H9 (cell line): ENCODE measurements at regions not wholly inside any gene's neighbourhood (a gene's known extent, or its start where the extent isn't known, plus 50 kb on each side); places are given as distances from the start of the nearest gene placed in this dataset.

Source experiments
- DNase-seq: peaks from one replicate; pipeline ENCODE4 v3.0.0-alpha.2; 2017
- H2AFZ ChIP-seq: one replicate; pipeline ENCODE4 v1.6.1; 2013; ENCODE audit warnings: mild to moderate bottlenecking, low read length, control low read depth, moderate library complexity
- H2AK5ac ChIP-seq: 2 replicates; pipeline ENCODE4 v1.6.1; 2013; ENCODE audit warnings: low read length, control low read depth, mixed read lengths; ENCODE audit not compliant: insufficient read length
- H2BK120ac ChIP-seq: one replicate; pipeline ENCODE4 v1.6.1; 2013; ENCODE audit warnings: low read depth, mild to moderate bottlenecking, low read length, control low read depth, inconsistent platforms; ENCODE audit not compliant: poor library complexity, severe bottlenecking
- H2BK12ac ChIP-seq: 2 replicates; pipeline ENCODE4 v1.6.1; 2013; ENCODE audit warnings: low read length, control low read depth, mixed read lengths, low read depth; ENCODE audit not compliant: insufficient read length
- H2BK15ac ChIP-seq: 2 replicates; pipeline ENCODE4 v1.6.1; 2013; ENCODE audit warnings: low read depth, low read length, control low read depth
- H2BK20ac ChIP-seq: one replicate; pipeline ENCODE4 v1.6.1; 2013; ENCODE audit warnings: low read depth, mild to moderate bottlenecking, low read length, control low read depth, inconsistent platforms; ENCODE audit not compliant: poor library complexity, severe bottlenecking
- H2BK5ac ChIP-seq: 2 replicates; pipeline ENCODE4 v1.6.1; 2013; ENCODE audit warnings: low read length, control low read depth, mixed read lengths; ENCODE audit not compliant: insufficient read length
- H3K14ac ChIP-seq: 2 replicates; pipeline ENCODE4 v1.6.1; 2013; ENCODE audit warnings: low read length, control low read depth; ENCODE audit not compliant: insufficient read depth
- H3K18ac ChIP-seq: 2 replicates; pipeline ENCODE4 v1.6.1; 2013; ENCODE audit warnings: low read depth, mild to moderate bottlenecking, mixed read lengths, low read length, control low read depth; ENCODE audit not compliant: insufficient read length
- H3K23ac ChIP-seq: 2 replicates; pipeline ENCODE4 v1.6.1; 2013; ENCODE audit warnings: low read length, control low read depth, mixed read lengths, low read depth; ENCODE audit not compliant: insufficient read length
- H3K23me2 ChIP-seq: 2 replicates; pipeline ENCODE4 v1.6.1; 2013; ENCODE audit warnings: low read depth, mild to moderate bottlenecking, mixed read lengths, low read length, control low read depth; ENCODE audit not compliant: insufficient read length, poor library complexity, severe bottlenecking
- H3K27ac ChIP-seq: 2 replicates; pipeline ENCODE4 v1.5.1; 2013; ENCODE audit warnings: low read length, control low read depth, mixed read lengths, low read depth; ENCODE audit not compliant: insufficient read length
- H3K27me3 ChIP-seq: 2 replicates; pipeline ENCODE4 v1.6.1; 2013; ENCODE audit warnings: low read length, control low read depth, inconsistent platforms; ENCODE audit not compliant: insufficient read depth
- H3K4ac ChIP-seq: 2 replicates; pipeline ENCODE4 v1.6.1; 2013; ENCODE audit warnings: low read depth, mild to moderate bottlenecking, control low read depth, inconsistent platforms, low read length, moderate library complexity
- H3K4me1 ChIP-seq: 2 replicates; pipeline ENCODE4 v1.6.1; 2013; ENCODE audit warnings: low read length, control low read depth, inconsistent platforms; ENCODE audit not compliant: insufficient read depth
- H3K4me2 ChIP-seq: 2 replicates; pipeline ENCODE4 v1.6.1; 2013; ENCODE audit warnings: low read length, control low read depth, mixed read lengths; ENCODE audit not compliant: insufficient read length, insufficient read depth
- H3K56ac ChIP-seq: 2 replicates; pipeline ENCODE4 v1.6.1; 2013; ENCODE audit warnings: low read depth, mild to moderate bottlenecking, mixed read lengths, low read length, control low read depth; ENCODE audit not compliant: insufficient read length
- H3K79me1 ChIP-seq: 2 replicates; pipeline ENCODE4 v1.6.1; 2013; ENCODE audit warnings: low read depth, mild to moderate bottlenecking, moderate library complexity, low read length, control low read depth, inconsistent platforms; ENCODE audit not compliant: insufficient read depth, poor library complexity, severe bottlenecking
- H3K79me2 ChIP-seq: 2 replicates; pipeline ENCODE4 v1.6.1; 2013; ENCODE audit warnings: low read length, control low read depth, inconsistent platforms; ENCODE audit not compliant: insufficient read depth
- H3K9ac ChIP-seq: 2 replicates; pipeline ENCODE4 v1.6.1; 2013; ENCODE audit warnings: low read length, control low read depth, mixed read lengths; ENCODE audit not compliant: insufficient read length; ENCODE audit errors: extremely low read depth
- H3K9me3 ChIP-seq: one replicate; pipeline ENCODE4 v1.6.1; 2013; ENCODE audit warnings: low read depth, low read length, inconsistent platforms; ENCODE audit not compliant: control insufficient read depth
- H3T11ph ChIP-seq: one replicate; pipeline ENCODE4 v1.6.1; 2013; ENCODE audit warnings: mild to moderate bottlenecking, low read length, control low read depth, inconsistent platforms
- H4K20me1 ChIP-seq: one replicate; pipeline ENCODE4 v1.6.1; 2013; ENCODE audit not compliant: control insufficient read depth, insufficient read length, insufficient read depth
- H4K5ac ChIP-seq: 2 replicates; pipeline ENCODE4 v1.6.1; 2013; ENCODE audit warnings: low read depth, mild to moderate bottlenecking, mixed read lengths, low read length, control low read depth; ENCODE audit not compliant: insufficient read length
- H4K8ac ChIP-seq: replicated peaks from 2 replicates; pipeline ENCODE4 v1.6.1; 2013; ENCODE audit warnings: low read length, control low read depth, mixed read lengths, low read depth; ENCODE audit not compliant: insufficient read length
- H4K91ac ChIP-seq: 2 replicates; pipeline ENCODE4 v1.6.1; 2013; ENCODE audit warnings: low read depth, mild to moderate bottlenecking, moderate library complexity, mixed read lengths, low read length, control low read depth; ENCODE audit not compliant: insufficient read length
- H3K27ac Mint-ChIP-seq, 3 experiments: 2 replicates in 2 of 3; 3 replicates in 1 of 3; pipeline ENCODE4 v1.8.0; 2020 to 2021; ENCODE audit warnings: mixed read lengths in 3 of 3, mild to moderate bottlenecking in 1 of 3, moderate library complexity in 1 of 3
- H3K27me3 Mint-ChIP-seq: 2 replicates; pipeline ENCODE4 v1.8.0; 2021; ENCODE audit warnings: low read depth, mild to moderate bottlenecking, moderate library complexity, mixed read lengths
- H3K36me3 Mint-ChIP-seq, 3 experiments: 2 replicates in 2 of 3; 3 replicates in 1 of 3; pipeline ENCODE4 v1.8.0; 2020 to 2021; ENCODE audit warnings: low read depth in 3 of 3, mixed read lengths in 3 of 3; ENCODE audit not compliant: insufficient read depth in 1 of 3
- H3K4me1 Mint-ChIP-seq, 2 experiments: 2 replicates each; pipeline ENCODE4 v1.8.0; 2020; ENCODE audit warnings: mixed read lengths in 2 of 2
- H3K4me3 Mint-ChIP-seq, 2 experiments: 2 replicates in 1 of 2; 3 replicates in 1 of 2; pipeline ENCODE4 v1.8.0; 2020 to 2021; ENCODE audit warnings: mild to moderate bottlenecking in 2 of 2, mixed read lengths in 2 of 2, moderate library complexity in 1 of 2
- H3K9me3 Mint-ChIP-seq, 2 experiments: 2 replicates in 1 of 2; 3 replicates in 1 of 2; pipeline ENCODE4 v1.8.0; 2020; ENCODE audit warnings: mild to moderate bottlenecking in 2 of 2, mixed read lengths in 2 of 2, moderate library complexity in 1 of 2
- CTCF ChIP-seq: fragments of 200-600 bp; sonication (generic); conservative IDR thresholded peaks from 3 replicates; pipeline ENCODE4 v1.8.0; 2021; ENCODE audit warnings: antibody characterized with exemption, mild to moderate bottlenecking
- WGBS: extraction: QIAGEN DNeasy Blood & Tissue Kit; methylation state at CpG from one replicate; pipeline ENCODE4 v1.1.7; 2013; ENCODE audit warnings: missing lambda C conversion rate, low lambda C conversion rate, mixed read lengths; ENCODE audit not compliant: insufficient read length; ENCODE audit errors: extremely low coverage; 5-methylcytosine and 5-hydroxymethylcytosine counted together

- H3K9ac ChIP-seq = no peak overlapping the region
- H2BK15ac ChIP-seq = no peak overlapping the region
- no peak overlapping the region for H2BK20ac ChIP-seq
- H3K4me3 Mint-ChIP-seq = no peak overlapping the region
- H2BK5ac ChIP-seq = no peak overlapping the region
- H3K23ac ChIP-seq = no peak overlapping the region
- no peak overlapping the region for H2AK5ac ChIP-seq
- H4K5ac ChIP-seq = no peak overlapping the region
- H2BK120ac ChIP-seq = no peak overlapping the region
- H3K36me3 Mint-ChIP-seq = no peaks in the 10 kb centered on the region
- H3K27ac Mint-ChIP-seq = no peak overlapping the region
- H4K91ac ChIP-seq = no peak overlapping the region
- no peak for DNase-seq
- no CpG with 5 or more reads among the region's 30 CpGs for WGBS
- no peak overlapping the region for H3T11ph ChIP-seq
- H3K56ac ChIP-seq = no peak overlapping the region
- H3K9me3 Mint-ChIP-seq = peaks cover 1 to 10% of the 10 kb centered on the region in 2 experiments
- H3K4me1 ChIP-seq = no peaks in the 10 kb centered on the region
- no peaks in the 10 kb centered on the region for H4K20me1 ChIP-seq
- no peak overlapping the region for H2AFZ ChIP-seq
- no peak overlapping the region for H3K14ac ChIP-seq
- H3K27ac ChIP-seq = no peak overlapping the region
- no peaks in the 10 kb centered on the region for H3K4me1 Mint-ChIP-seq
- H3K4me2 ChIP-seq = no peak overlapping the region
- no peaks in the 10 kb centered on the region for H3K9me3 ChIP-seq
- no peaks in the 10 kb centered on the region for H3K79me1 ChIP-seq
- no peak overlapping the region for H4K8ac ChIP-seq
- no peaks in the 10 kb centered on the region; the same call in 1 of the 2 replicates for H3K27me3 ChIP-seq
- H3K18ac ChIP-seq = no peak overlapping the region
- no peak overlapping the region for H2BK12ac ChIP-seq
- TF ChIP-seq CTCF = no peak
- H3K27me3 Mint-ChIP-seq = peaks cover 44% of the 10 kb centered on the region
- no peaks in the 10 kb centered on the region for H3K23me2 ChIP-seq
- no peaks in the 10 kb centered on the region for H3K79me2 ChIP-seq
- no peak overlapping the region for H3K4ac ChIP-seq
Measured at GRCh38 chr20:60086821-60087562, 128.8 kb downstream of the CDH26 start.
